Daoy (cell line): ENCODE measurements at regions not wholly inside any gene's neighbourhood (a gene's known extent, or its start where the extent isn't known, plus 50 kb on each side); places are given as distances from the start of the nearest gene placed in this dataset.

Experiments used
- DNase-seq: peaks from one replicate; pipeline ENCODE4 v3.0.0-alpha.2; 2015; ENCODE audit warnings: low read depth

DNA sequence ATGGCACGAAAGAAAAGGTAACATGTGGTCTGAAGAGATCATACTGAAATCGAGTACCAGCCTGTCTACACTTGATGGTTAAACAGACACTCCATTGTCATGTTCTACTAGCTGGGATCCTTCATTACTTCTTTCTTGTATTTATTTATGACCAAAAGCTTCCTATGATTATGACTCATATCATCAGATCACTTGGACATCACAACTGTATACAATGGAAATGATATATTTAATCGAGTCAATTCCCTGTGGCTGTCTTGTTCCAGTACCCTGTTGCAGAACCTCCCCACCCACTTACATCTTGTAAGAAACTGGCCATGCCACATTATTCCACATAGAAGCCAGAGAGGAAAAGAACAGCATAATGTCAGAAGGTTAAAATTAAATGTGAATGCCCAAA, 358.9 kb downstream of the ZEB2 start:
- no peak for DNase-seq

DNA sequence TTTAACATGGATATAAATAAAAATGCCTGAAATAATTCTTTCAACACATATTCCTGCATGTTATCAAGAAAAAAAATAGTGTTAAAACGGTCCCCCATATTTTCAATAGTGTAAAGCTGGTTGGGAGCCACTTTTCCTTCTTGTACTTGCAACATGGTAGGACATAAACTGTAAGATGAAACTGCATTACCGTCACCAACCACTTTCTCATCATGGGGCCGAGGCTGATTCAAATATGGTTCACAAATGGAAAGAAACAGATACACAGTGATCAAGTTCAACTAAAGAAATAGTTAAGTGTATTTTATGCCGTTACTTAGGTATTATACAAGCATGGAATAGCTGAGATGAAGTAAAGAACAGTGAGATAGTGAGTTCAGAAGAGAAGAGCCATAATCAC, 360.7 kb downstream of the ZEB2 start:
- no peak for DNase-seq

DNA sequence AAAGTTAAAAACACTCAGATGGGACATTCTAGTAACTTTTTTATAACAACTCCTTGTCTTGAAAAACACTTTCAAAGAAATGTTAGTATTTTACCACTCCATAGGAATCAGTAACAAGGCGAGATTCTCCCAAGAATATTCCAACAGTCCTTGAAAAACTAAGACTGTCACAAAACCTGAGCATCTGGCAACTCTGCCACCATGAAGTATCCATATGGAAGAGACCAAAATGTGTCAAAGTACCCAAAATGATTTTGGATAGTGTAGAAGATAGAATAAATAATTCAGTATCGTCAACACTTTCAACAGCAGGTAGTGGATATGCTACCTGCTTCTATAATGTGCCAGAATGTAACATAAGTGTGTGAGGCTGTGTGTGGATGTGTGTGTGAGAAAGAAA, 361.8 kb downstream of the ZEB2 start:
- no peak for DNase-seq

DNA sequence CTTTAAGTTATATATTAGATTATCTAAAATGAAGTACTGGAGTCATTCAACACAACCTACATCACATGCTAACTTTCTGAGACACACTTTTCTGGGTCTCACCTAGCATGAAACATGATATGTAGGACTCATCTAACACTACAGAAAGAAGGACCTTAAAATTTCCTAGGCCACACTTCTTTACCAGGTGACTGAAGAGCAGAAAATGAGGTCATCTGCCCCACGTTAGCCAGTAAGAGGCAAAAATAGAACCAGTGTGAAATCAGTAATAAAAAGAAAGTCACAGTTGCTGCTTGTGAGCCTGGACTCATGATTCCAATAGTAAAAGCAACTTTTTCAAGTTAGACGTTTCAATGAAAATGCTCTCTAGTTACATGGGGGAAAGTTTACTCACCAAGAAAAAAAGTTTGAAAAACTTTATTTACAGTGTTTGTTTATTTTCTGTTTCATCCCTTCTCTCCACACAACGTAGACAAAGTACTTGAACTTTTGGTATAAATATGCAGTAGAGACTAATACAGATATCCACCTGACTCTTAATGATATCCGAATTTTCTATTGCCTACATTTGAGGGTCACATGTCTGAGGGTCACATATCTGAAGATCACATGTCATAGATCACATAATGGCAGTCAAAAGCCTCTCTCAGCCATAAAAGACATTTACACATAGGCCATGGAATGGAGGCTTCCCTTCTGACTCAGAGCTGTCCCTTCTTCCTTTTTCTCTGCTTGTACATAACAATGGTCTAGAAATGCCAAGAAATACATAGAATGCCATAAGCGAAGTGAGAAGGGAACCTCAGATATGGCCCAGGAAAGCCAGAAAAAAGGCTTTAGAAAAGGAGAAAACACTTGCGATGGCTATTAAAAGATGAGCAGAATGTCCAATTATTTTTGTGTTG, 362.9 kb downstream of the ZEB2 start:
- no peak for DNase-seq

DNA sequence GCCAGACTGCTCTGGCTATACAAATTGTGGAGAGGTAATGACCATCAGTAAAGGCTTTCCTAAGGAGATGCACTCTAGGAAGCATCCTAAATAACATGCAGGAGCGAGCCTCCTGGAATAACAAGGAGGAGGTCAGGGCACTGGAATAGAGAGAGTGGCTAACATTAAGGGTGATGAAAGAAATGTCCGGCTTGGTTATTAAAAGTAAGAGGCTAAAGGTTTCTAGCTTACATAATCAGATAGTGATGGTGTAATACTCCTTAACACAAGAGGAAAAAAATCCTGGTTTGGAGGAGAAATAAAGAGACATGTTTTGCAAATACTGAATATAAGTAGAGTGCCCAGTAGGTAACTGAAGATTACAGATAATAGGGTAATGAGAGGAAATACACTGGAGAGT, 365.7 kb downstream of the ZEB2 start:
- no peak for DNase-seq

DNA sequence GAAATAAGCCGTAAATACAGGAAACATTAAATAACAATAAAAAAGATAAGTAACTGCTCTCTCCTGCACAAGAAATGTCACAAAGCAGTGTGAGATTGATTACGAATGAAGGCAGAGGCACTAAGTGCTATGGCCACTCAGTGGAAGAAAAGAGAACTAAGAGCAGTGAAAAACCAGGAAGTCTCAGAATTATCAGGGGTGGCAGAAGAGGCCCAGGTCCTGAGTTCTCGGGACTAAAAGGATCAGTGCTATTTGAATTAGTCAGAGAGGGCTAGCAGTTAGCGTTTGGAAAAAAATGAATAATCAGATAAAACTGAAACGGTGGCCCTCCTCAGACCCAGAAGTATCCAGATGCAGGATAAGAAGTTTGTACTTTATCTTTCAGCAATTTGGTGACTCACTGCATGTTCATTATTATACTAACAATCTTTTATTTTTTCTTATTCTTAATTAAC, 367.1 kb downstream of the ZEB2 start:
- peak; percentile 44 for DNase-seq

DNA sequence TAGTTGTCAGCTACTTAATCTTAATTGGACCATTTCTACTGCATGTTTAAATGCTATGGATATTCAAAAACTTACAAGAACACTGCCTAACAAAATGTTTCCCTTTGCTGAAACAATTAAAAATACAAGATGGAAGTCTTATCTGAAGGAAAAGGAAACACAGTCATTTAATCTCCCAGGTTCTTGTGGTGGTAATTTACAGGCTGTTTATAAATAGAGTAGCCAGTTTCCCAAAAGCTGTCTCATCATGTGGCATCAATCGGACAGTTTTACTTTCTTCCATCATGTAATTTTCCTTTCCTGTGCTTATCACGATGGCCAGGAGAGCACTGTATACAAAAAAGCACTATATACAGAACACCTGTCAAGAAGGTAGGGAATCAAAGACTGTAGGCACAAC, 368.1 kb downstream of the ZEB2 start:
- DNase-seq = no peak

DNA sequence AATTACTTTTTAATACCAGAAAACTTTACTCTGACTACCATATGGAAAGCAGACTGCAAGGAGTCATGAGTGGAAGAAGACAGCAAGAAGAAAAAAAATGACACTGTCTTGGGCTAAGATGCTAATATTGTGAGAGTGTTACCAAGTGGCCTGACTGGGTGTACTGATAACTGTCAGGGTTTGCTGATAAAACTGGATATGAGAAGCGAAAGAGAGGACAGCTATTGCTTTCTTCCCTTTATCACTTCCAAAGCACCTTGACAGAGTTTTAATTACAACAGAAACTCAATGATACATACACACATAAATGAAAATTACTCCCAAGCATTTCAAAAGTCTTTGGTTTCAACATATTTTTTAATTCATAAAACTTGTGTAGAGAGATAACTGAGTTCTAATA, 368.5 kb downstream of the ZEB2 start:
- DNase-seq = no peak

DNA sequence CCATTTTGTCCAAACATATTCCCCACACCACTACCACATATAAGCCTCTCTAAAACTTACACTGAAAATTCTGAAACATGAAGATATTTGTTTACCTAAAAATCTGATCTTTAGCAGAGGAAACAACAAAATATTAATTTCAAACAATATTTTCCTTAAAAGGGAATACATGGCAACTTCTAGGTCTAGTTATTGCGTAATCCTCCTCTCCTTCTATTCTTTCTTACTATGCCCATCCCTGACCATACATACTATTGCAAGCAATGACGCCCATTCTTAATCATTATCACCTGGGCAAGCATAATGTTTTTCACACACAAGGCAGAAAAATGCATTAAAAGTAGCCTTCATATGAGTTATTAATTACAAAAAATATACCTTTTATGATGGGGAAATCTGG, 372.6 kb downstream of the ZEB2 start:
- DNase-seq = no peak

DNA sequence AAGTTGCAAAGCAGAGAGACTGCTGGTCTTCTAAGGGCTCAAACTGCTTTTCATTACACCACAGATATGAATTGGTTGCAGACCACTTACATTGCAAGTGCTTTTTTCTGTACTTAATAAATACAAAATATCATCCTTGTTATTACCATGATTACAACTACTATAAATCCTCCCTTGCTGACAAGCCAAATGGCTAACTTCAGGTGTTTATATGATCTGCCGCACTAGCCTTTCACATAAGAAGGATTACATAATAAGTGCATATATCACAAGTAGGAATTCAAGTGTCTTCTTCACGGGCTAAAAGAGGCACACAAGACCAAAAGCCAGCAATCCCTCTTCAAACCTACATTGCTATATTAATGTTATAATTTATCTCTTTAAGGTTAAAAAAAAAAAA, 373.0 kb downstream of the ZEB2 start:
- DNase-seq = no peak

DNA sequence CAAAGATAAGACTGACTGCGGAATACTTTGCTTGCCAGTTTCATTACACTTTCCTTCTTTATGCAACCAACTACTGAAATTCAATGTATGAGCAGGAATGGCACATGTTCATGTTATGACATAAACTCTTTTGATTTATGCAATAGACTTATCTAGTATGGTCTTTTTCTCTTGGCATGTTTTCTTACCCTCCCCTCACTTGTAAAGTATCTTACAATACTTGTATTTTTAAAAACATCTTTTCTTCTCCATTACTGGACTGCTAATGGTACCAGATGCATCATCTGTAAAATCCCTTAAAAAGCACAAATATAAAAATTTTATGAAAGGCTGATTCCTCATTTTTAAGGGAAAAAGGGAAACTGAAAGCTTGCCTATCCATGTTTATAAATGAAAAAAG, 373.8 kb downstream of the ZEB2 start:
- DNase-seq = no peak

DNA sequence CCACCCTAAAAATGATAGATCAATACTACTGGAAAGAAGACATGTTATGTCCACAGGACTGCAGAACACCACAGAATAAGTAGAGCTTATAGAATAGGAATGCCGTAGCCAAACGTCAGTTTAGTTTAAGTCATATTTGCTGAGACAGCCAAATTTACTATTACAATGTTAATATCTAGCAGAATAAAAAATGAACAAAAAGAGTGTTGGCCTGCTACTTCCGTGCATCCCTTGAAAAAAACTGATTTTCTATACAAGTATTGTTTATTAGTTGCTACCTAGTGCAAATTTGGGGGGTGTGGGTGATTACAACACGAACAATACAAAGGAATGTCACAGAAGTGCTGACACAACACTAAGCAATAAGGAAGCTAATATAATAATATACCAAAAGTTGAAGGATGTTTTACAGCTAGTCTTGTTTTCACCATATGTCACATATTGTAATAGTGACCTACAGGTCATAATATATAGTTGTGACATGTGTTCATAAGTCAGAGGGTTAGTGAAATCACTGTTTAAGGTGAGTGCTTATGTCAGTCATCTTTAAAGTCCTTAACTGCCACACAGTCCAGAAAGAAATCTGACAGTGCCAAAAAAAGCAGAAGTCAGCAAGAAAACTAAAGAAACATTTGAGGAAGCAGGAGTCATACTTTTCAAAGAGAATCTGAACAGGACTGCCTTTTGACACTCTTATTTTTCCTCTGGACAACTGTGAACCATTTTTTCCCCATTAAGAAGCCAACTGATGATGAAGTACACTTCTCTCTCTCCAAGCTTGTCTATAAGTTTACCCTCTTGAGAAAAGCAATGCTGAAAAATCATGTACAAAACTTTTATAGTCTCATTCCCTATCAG, 376.4 kb downstream of the ZEB2 start:
- DNase-seq = no peak

DNA sequence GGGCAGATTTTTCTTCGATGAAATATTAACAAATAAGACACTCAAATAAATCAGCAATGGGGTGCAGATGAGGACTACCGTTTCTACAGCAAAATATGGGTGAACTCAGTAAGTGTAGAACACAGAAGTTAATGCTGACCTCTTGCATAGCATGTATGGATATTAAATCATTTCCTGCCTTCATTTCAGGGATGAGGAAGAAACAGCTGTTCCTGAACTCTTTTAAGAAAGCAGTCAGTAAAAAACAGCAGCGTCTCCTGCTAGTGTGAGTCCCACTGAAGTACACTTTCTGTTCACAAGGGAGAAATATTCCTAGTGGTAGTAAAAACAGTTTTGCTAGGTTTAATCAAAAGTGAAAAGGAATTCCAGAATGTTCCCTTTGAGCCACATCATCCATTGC, 379.0 kb downstream of the ZEB2 start:
- DNase-seq = no peak

DNA sequence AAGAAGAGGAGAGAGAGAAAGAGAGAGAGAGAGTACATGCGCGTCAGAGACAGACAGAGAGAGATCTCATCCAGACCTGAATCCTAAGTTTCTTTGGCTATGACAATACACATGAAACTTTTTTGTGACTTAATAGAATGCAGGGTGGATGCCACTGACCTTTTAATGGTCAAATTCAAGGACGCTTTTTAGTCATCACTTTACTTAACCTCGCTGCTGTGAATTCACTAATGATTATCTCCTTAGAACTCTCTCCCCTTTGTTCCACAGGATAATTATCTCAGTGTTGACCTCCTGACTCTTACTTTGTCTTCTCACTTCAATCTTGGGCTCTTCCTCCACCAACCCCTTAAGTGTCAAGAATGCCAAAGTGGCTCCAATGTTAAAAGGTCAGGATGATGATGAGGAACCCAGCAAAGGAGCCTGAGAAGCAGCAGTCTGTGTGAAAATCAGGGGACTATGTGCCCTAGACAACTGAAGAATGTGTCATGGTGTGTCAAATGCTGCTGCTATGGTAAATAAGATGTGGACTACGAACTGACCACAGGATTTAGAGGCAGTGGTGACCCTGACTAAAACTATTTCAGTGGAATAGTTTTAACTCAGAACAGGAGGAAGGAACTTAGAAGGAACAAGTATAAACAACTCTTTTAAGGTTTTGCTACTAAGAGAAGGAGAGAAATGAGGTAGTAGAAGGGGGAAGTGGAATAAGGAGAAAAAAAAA, 382.1 kb downstream of the ZEB2 start:
- DNase-seq = no peak

DNA sequence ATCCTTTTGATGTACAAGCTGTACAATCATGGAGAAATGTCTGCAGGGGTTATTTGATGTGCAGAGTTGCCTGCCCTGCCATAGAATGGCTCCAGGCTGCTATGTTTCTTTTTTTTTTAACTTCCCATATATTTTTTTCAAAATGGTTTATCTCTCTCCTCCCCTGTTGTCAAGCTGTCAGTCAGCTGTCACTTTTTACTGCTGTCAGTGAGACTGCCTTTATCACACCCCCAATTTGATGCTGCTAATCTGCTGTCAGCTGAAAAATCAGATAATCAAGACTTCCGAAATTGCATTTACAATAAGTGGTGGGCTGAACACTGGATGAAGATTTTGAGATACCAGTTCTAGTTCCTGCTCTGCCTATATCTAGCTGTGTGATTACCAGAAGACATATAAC, 382.6 kb downstream of the ZEB2 start:
- no peak for DNase-seq

DNA sequence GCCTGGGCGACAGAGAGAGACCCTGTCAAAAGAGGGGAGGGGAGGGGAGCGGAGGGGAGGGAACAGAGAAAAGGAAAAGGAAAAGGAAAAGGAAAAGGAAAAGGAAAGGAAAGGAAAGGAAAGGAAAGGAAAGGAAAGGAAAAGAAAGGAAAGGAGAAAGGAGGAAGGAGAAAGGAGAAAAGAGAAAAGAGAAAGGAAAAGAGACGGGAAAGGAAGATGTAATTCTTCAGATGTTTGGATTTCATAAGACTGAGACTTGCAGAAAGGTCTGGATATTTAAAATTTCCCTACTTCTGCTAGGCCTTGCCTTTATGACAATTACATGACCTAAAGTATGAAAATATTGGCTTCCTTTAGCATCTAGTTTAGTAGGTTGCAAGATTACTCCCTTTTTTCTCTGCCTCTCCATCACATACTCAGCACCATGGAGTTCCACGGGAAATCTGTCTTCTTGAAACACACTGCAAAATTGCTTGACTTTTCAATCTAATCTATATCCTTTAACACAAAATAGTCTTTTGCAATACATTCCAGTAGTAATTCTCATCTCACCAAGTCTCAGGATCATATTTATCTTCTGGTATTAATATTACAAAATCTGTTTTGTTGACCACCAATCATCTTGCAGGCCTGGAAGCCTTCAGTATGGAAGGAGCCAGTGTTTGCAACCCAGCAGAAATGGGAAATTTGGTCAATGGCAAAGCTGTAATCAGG, 383.5 kb downstream of the ZEB2 start:
- no peak for DNase-seq

DNA sequence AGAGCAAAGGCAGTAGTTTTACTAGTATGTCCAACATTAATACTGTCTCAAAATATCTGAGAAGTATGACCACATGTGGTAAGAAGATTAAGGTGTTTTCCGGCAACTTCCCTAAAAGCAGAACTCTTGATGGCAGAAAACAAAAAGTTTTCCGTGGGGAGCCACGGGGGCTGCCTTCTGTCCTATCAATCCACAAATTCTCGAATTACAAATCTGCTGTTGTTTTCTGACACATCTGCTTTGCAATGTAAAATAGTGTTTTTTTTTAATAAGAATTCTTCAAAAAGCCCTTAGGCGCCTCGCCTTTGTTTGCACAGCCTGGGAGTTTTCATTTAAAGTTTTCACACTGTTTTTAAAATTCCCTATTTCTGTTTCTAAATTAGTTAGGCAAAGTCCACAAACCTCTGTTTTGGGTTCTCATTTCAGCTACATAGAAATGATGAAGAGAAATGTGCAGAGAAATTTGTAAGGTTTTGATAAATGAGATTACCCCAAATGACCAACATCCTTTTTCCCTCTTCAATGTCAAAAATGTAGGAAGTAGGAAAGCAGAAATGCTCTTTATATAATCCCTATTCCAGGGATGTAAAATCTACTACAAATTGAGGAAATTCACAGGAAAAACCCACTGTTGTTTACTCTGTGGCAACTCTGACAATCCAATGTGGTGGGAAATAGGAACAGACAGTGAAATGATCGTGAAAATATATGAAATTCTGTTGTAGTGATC, 385.8 kb downstream of the ZEB2 start:
- DNase-seq = no peak

DNA sequence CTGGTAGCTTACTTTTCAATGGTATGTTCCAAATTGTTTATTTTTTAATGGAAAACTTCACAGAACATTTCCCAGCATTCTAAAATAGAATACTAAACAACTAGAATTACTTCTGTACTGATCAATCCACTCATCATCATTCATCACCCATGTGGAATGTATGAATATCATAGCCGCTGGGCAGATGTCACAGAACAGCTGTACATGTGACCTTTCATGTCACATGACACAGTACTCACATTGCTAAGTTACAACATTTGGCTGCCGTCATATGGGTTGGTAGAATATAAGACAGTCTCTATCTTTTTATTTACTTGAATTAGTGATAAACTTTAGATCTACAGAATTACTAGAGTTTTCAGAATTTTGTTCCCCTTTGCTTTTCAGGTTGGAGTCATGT, 387.6 kb downstream of the ZEB2 start:
- DNase-seq = no peak

DNA sequence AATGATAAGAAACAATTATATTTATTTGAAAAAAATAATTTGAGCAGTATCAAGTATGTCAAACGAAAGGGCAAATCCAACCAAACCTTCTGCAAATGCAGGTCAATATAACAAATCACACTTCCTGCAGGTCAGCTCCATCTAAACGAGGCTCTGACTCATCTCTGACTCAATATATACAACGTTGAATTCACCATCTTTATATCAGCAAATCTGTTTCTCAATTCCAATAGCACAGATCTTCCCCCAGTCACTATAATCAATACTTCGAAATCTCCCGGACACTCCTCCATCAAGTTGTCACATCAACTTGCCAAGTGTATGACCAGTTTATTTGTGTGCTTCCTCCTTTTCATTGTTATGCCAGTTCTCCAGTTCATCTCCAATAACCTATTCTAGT, 388.9 kb downstream of the ZEB2 start:
- peak; percentile 20 for DNase-seq

DNA sequence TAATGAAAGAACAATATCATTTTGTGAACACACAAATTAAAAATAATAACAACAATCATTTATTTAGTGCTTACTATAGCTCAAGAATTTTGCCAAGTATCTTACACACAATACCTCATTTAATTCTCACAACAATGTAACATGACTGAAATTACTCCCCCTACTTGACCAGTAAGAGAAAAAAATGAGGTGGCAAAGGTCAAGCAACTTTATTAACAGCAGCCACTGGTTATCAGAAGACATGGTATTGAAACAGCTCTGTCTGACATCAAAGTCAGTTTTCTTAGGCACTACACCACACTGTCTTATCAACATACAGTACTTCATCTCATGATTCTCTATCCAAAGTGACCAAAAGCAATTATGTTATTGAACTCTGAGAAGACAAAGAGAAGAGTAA, 389.4 kb downstream of the ZEB2 start:
- no peak for DNase-seq

DNA sequence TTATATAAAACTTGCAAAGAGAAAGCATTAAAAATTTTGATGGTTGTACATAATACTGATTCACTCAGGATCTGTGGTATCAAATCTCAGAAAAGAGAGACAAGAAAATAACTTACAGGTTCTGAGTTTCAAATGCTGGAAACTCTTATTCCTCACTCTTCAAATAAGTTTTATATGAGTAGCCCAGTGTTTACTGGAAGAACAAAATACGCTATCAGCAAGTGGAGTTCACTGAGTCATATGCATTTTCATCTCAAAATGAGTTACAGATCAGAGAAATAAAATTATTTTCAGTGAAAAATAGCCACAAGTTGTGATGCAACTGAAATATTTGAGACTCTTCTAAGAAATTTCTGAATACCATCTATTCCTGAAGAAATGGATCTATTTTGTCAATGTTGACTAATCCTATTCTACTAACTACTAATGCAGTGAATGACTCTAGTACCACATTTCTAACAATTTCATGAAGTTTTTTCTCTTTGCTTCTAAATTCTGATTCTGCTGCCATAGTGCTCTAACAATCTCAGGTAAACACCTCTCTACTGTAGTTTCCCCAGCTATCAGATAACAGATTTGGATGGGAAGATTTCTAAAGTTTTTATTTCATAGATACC, 391.7 kb downstream of the ZEB2 start:
- no peak for DNase-seq
